Choroid plexus epithelial cell (primary cell): ENCODE measurements at regions not wholly inside any gene's neighbourhood (a gene's known extent, or its start where the extent isn't known, plus 50 kb on each side); places are given as distances from the start of the nearest gene placed in this dataset.
"Not testable (repeated sequence)": the region's sequence is repeated elsewhere in the genome, so short reads cannot be mapped to it uniquely, and the experiment has no call there.

Experiments used
- DNase-seq: peaks from one replicate; pipeline ENCODE4 v3.0.0-alpha.2; 2010; ENCODE audit warnings: low read depth
- H3K4me3 ChIP-seq: 2 replicates; pipeline ENCODE4 v1.5.1; 2011; ENCODE audit warnings: low read depth, mild to moderate bottlenecking, control low read depth, low read length, moderate library complexity
- TF ChIP-seq, protein P1 (sequence below): conservative IDR thresholded peaks from 2 replicates; pipeline ENCODE4 v1.5.1; 2011; ENCODE audit warnings: low read depth, mild to moderate bottlenecking, control low read depth, inconsistent platforms, low read length, moderate library complexity

DNA sequence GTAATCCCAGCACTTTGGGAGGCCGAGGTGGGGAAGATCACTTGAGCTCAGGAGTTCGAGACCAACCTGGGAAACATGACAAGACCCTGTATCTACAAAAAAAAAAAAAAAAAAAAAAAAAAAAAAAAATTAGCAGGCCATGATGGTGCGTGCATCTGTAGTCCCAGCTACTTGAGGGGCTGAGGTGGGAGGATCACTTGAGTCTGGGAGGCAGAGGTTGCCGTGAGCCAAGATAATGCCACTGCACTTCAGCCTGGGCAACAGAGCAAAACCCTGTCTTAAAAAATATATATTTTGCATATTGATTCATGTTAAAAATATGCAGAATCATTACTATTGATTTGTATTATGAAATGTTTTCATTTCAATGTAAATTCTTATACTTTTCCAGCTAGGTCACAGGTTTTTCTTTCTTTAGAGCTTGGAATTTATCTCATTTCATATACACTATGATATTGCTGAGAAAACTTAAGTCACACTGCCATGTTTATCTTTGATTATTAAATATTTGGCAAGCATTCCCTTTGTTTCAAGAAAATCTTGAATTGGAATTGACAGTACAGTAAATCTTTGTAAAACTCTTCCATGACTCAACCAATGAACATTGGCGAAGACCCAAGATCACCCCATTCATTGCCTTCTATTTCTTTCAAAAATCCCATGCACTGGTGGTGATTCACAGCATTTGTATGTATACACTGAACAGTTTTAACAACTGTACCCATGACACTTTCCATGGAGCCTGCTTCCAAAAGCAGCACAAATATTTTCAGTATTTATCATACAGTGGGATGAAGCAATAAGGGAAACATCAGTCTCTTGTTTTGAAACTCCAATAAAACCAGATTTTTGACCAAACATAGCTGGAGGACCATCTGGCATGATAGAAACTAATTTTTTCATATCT, 83.5 kb upstream of the TNRC6A start:
- peak; percentile 99 for DNase-seq
- H3K4me3 ChIP-seq, result no peak overlapping the region
- TF ChIP-seq, protein P1, sequence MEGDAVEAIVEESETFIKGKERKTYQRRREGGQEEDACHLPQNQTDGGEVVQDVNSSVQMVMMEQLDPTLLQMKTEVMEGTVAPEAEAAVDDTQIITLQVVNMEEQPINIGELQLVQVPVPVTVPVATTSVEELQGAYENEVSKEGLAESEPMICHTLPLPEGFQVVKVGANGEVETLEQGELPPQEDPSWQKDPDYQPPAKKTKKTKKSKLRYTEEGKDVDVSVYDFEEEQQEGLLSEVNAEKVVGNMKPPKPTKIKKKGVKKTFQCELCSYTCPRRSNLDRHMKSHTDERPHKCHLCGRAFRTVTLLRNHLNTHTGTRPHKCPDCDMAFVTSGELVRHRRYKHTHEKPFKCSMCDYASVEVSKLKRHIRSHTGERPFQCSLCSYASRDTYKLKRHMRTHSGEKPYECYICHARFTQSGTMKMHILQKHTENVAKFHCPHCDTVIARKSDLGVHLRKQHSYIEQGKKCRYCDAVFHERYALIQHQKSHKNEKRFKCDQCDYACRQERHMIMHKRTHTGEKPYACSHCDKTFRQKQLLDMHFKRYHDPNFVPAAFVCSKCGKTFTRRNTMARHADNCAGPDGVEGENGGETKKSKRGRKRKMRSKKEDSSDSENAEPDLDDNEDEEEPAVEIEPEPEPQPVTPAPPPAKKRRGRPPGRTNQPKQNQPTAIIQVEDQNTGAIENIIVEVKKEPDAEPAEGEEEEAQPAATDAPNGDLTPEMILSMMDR, result no peak

- TF ChIP-seq, protein P1, result no peak
- no peak overlapping the region for H3K4me3 ChIP-seq
- DNase-seq, result no peak
Measured at GRCh38 chr16:24646646-24646995, 82.8 kb upstream of the TNRC6A start.

DNA sequence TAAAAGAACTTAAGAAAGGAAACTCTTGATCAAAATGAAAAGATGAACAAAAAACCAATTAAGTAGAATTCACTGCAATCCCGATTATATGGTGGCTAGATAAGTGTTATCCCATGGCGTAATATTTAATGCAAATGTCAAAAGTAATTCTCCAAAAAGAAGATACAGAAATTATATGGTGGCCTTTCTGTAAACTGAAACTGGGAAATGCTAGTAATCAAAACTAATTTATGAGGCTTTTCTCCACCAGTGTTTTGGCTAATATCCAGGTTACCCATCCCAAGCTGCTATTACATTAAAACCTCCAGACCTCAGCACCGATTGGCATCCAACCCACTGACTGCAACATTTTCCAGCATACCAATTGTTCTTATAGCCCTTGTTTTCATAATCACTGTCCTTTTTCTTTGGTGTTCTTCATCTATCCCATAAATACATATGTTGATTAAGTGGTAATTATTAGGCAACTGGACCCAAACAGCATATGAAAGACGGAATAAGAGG, 77.2 kb upstream of the TNRC6A start:
- DNase-seq, result no peak
- no peak overlapping the region for H3K4me3 ChIP-seq
- TF ChIP-seq, protein P1, result no peak

DNA sequence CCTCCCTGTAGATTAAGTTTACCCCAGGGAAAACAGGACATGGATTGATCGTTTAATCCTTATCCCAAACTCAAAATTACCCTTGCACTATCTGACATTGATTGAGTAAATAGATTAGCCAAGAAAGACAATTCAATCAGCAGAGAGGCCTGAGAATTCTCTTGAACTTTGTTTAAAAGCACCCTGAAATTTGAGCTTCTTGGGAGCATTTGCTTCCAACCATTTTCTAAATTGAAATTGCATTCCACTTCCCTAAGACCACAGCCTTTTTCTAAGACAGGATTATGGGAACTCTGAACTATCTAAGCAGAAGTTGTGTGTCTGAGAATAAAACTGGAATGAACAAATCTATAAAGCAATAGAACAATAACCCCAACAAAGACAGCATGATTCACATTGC, 76.6 kb upstream of the TNRC6A start:
- DNase-seq, result peak; percentile 23
- TF ChIP-seq, protein P1, result no peak
- no peak overlapping the region for H3K4me3 ChIP-seq

DNA sequence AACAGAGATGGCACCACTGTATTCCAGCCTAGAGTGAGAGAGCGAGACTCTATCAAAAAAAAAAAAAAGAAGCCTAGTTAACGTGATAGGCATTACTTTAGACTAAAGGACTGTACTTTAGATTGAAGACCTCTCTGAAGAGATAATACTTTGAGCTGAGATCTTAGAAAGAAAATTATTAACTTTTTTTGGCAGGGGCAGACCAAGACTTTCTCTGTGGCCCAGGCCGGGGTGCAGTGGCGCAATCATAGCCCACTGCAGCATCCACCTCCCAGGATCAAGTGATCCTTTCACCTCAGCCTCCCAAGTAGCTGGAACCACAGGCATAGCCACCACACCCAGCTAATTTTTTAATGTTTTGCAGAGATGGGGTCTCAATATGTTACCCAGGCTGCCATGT, 75.7 kb upstream of the TNRC6A start:
- no peak for DNase-seq
- TF ChIP-seq, protein P1, result no peak
- H3K4me3 ChIP-seq, result no peak overlapping the region

GRCh38 chr16:24665942-24666341, 63.5 kb upstream of the TNRC6A start:
- not testable (repeated sequence) for H3K4me3 ChIP-seq, DNase-seq

GRCh38 chr16:24667244-24667764, 62.1 kb upstream of the TNRC6A start:
- no peak for DNase-seq
- TF ChIP-seq, protein P1, result no peak
- H3K4me3 ChIP-seq, result no peak overlapping the region
